ENCODE measurements at regions not wholly inside any gene's neighbourhood (a gene's known extent, or its start where the extent isn't known, plus 50 kb on each side); places are given as distances from the start of the nearest gene placed in this dataset.

DNA sequence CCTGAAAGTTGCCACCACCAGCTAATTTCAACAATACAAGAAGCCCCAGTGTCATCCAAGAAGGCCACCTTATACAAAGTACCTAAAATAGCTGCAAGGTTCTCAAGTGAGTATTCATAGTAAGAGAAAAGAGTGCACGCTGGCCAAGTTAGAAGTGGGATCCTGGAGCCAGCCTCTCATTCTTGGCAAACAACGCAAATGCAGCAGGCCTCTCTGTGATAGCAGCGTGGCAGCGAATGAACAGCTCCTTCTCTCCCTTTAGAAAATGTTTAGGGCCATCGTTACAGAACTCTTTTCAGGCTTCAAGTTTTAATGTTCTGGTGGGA lies 78.0 kb upstream of the IFNG-AS1 start:
- TF ChIP-seq, protein P1, sequence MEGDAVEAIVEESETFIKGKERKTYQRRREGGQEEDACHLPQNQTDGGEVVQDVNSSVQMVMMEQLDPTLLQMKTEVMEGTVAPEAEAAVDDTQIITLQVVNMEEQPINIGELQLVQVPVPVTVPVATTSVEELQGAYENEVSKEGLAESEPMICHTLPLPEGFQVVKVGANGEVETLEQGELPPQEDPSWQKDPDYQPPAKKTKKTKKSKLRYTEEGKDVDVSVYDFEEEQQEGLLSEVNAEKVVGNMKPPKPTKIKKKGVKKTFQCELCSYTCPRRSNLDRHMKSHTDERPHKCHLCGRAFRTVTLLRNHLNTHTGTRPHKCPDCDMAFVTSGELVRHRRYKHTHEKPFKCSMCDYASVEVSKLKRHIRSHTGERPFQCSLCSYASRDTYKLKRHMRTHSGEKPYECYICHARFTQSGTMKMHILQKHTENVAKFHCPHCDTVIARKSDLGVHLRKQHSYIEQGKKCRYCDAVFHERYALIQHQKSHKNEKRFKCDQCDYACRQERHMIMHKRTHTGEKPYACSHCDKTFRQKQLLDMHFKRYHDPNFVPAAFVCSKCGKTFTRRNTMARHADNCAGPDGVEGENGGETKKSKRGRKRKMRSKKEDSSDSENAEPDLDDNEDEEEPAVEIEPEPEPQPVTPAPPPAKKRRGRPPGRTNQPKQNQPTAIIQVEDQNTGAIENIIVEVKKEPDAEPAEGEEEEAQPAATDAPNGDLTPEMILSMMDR (IDR thresholded peaks at IDR 0.05; ENCODE audit: insufficient read depth, low read length, poor library complexity, severe bottlenecking) = no peak
- no peaks in the 10 kb centered on the region for H3K27me3 ChIP-seq (ENCODE audit: control insufficient read depth, insufficient read depth, low read length)
- DNase-seq (ENCODE audit: low read depth) = no peak
- no peaks in the 10 kb centered on the region for H3K36me3 ChIP-seq (ENCODE audit: control insufficient read depth, insufficient read depth, low read length)
- no peak overlapping the region for H3K4me3 ChIP-seq (ENCODE audit: low read depth, low read length)

DNA sequence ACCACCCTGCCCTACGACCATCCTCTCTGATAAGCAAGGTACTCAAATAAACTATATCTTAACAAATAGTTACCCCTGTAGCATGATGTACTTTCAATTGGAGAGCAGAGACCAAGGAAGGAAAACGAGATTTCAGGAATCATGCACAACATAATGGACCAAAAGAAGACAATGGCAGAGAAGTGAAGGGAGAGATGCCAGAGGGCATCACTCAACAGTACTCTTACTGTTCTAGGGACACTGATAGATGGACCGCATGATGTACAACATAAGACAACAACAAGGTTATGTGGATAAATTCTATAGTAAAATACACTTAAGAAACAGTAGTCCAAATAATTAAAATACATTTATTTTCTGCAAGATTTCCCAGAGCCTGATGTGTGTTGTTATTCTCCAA lies 77.5 kb upstream of the IFNG-AS1 start:
- TF ChIP-seq, protein P1 (IDR thresholded peaks at IDR 0.05; ENCODE audit: insufficient read depth, low read length, poor library complexity, severe bottlenecking) = no peak
- no peak for DNase-seq (ENCODE audit: low read depth)
- H3K27me3 ChIP-seq (ENCODE audit: control insufficient read depth, insufficient read depth, low read length) = no peaks in the 10 kb centered on the region
- H3K4me3 ChIP-seq (ENCODE audit: low read depth, low read length) = no peak overlapping the region
- H3K36me3 ChIP-seq (ENCODE audit: control insufficient read depth, insufficient read depth, low read length) = no peaks in the 10 kb centered on the region

DNA sequence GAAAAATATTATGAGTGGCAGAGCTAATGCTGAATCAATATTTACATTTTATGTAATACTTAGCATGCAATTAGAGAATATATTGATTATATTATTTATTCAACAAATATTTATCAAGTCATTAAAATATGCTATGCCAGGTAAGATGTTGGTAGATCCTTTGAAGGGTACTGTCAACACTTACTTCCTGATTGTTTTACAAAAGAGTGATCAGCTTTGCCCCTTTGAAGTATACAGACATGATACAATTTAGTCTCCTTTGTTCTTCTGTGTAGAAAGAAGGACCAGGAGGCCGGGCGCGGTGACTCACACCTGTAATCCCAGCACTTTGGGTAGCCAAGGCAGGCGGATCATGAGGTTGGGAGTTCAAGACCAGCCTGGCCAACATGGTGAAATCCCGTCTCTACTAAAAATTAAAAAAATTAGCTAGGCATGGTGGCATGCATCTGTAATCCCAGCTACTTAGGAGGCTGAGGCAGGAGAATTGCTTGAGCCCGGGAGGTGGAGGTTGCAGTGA lies 73.9 kb upstream of the IFNG-AS1 start:
- no peak overlapping the region for H3K4me3 ChIP-seq (ENCODE audit: low read depth, low read length)
- no peaks in the 10 kb centered on the region for H3K36me3 ChIP-seq (ENCODE audit: control insufficient read depth, insufficient read depth, low read length)
- H3K27me3 ChIP-seq (ENCODE audit: control insufficient read depth, insufficient read depth, low read length) = no peaks in the 10 kb centered on the region
- TF ChIP-seq, protein P1 (IDR thresholded peaks at IDR 0.05; ENCODE audit: insufficient read depth, low read length, poor library complexity, severe bottlenecking) = no peak
- no peak for DNase-seq (ENCODE audit: low read depth)

DNA sequence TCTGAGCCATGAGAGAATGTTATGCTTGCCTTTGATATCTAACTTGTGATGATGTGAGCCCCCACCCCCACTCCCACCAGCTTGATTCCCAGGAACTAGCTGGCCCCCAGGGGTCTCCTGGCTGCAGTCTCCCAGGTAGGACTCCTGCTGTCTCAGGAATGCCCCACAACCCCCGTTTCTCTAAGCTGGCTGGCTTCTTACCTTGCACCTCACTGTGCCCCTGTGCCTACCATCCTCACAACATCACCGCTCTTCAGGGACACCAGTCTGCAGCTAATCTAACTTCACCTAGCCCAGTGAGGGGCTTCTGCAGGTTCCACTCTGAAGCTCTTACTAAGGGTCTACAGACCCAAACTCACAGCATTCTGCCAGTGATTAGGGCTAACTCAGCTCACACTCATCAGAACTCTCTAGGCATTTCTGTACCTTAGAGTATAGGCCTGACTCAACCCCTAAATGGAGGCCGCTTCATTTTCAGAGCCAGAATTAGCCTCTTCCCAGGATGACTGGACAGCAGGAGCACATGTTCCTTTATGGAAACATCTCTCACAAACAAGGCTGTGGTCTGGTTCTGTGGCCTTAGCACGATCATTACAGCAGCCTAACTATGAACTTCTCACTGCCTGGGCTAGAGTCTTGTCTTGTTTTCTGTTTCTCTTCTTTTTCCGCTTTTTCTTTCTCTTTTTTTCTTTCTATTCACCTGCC lies 72.8 kb upstream of the IFNG-AS1 start:
- DNase-seq (ENCODE audit: low read depth) = no peak
- TF ChIP-seq, protein P1 (IDR thresholded peaks at IDR 0.05; ENCODE audit: insufficient read depth, low read length, poor library complexity, severe bottlenecking) = no peak
- H3K4me3 ChIP-seq (ENCODE audit: low read depth, low read length) = no peak overlapping the region

DNA sequence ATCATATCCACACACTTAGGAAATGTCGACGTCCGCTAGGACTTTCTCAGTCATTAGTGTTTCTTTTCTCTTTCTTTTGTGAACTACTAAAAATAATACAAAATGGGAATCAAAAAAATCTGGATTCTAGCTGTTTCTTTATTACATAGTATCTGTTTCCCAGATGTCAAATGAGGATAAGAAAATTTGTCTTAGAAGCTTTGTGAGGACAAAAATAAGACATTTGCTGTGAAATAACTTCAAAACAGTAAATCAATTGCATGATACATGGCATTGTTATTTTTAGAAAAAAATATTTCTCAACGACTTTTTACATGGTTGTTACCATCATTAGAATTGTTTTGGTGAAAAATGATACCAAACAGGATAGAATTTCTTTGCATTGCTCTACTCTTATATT lies 71.4 kb upstream of the IFNG-AS1 start:
- H3K36me3 ChIP-seq (ENCODE audit: control insufficient read depth, insufficient read depth, low read length) = no peaks in the 10 kb centered on the region
- TF ChIP-seq, protein P1 (IDR thresholded peaks at IDR 0.05; ENCODE audit: insufficient read depth, low read length, poor library complexity, severe bottlenecking) = no peak
- DNase-seq (ENCODE audit: low read depth) = no peak

More for the DNA sequence above, 72.8 kb upstream of the IFNG-AS1 start:
- no peaks in the 10 kb centered on the region for H3K36me3 ChIP-seq (ENCODE audit: control insufficient read depth, insufficient read depth, low read length)
- no peaks in the 10 kb centered on the region for H3K27me3 ChIP-seq (ENCODE audit: control insufficient read depth, insufficient read depth, low read length)

DNA sequence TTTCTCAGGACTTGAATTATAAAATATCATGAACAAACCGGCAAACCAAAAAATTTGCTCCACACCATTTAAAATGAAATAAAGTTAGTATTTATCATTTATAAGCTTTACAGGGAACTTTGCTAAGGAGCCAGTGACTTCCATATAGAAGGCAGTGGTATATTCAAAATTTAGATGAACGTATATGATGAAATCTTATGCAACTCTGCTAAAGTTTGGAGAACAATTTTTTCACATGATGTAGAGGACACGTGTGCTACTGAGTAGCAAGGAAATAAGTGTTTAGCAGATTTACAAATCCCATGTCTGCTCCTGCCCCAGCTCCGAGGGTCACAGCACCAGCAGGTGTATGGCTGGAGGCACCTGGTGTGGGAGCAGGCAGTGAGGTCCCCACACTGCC lies 70.8 kb upstream of the IFNG-AS1 start:
- Histone ChIP-seq H3K4me3 (ENCODE audit: low read depth, low read length) (no peak overlapping the region), H3K27me3 (ENCODE audit: control insufficient read depth, insufficient read depth, low read length) (no peaks in the 10 kb centered on the region), H3K36me3 (ENCODE audit: control insufficient read depth, insufficient read depth, low read length) (no peaks in the 10 kb centered on the region)
- DNase-seq (ENCODE audit: low read depth) = no peak
- TF ChIP-seq, protein P1 (IDR thresholded peaks at IDR 0.05; ENCODE audit: insufficient read depth, low read length, poor library complexity, severe bottlenecking) = no peak

More for the DNA sequence above, 71.4 kb upstream of the IFNG-AS1 start:
- Histone ChIP-seq H3K4me3 (ENCODE audit: low read depth, low read length) (no peak overlapping the region), H3K27me3 (ENCODE audit: control insufficient read depth, insufficient read depth, low read length) (no peaks in the 10 kb centered on the region)
